OCI-LY7 (cell line): ENCODE measurements at regions not wholly inside any gene's neighbourhood (a gene's known extent, or its start where the extent isn't known, plus 50 kb on each side); places are given as distances from the start of the nearest gene placed in this dataset.

Source experiments
- CTCF ChIP-seq: fragments of 200-600 bp; sonication (generic); conservative IDR thresholded peaks from 2 replicates; pipeline ENCODE4 v1.5.1; 2014; ENCODE audit warnings: mild to moderate bottlenecking, antibody characterized with exemption, low read length, moderate library complexity, mixed read lengths
- EZH2phosphoT487 ChIP-seq: fragments of 200-600 bp; sonication (generic); IDR thresholded peaks from 2 replicates; pipeline ENCODE4 v1.6.1; 2018; ENCODE audit warnings: low read depth, borderline replicate concordance, mild to moderate bottlenecking, mixed run types, antibody characterized with exemption, low read length, moderate library complexity, mixed read lengths

- TF ChIP-seq CTCF (no peak), EZH2phosphoT487 (no peak)
Observed at GRCh38 chr2:234666911-234667310, 170.0 kb upstream of the ARL4C start.
